ENCODE measurements at regions not wholly inside any gene's neighbourhood (a gene's known extent, or its start where the extent isn't known, plus 50 kb on each side); places are given as distances from the start of the nearest gene placed in this dataset.

DNA sequence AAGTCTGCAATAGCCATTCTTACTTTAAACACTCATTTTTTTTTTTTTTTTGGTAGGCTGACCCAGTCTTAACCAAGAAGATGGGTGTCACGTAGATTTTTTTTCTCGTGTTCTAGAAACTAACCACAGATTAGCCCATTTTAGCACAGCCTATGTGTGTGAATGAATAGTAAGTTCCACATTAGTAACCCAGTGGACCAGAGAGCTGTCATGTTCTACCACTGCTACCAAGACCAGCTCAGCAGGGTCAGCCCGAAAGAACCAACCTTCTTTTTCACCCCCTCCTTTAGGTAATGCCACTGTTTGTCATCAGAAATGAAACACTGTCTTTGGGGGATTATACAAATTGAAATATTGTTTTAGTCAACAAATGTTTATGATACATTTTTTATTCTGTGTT lies 221.1 kb upstream of the PLXNA2 start:
- no peaks in the 10 kb centered on the region for H3K4me1 Mint-ChIP-seq (ENCODE audit: low read depth)

GRCh38 chr1:208465786-208466590 lies 221.8 kb upstream of the PLXNA2 start:
- ChIA-PET CTCF (no interaction called here), POLR2A (no interaction called here)
- Mint-ChIP-seq H3K27ac (no peak overlapping the region), H3K9me3 (no peaks in the 10 kb centered on the region), H3K27me3 (peaks cover 11% of the 10 kb centered on the region), H3K36me3 (ENCODE audit: low read depth) (no peaks in the 10 kb centered on the region), H3K4me1 (ENCODE audit: low read depth) (no peaks in the 10 kb centered on the region), H3K4me3 (no peak overlapping the region)
- Histone ChIP-seq H3K4me3 (ENCODE audit: low read length) (no peak overlapping the region), H3K9me3 (ENCODE audit: control insufficient read depth in 1 of 2, insufficient read depth in 1 of 2, low read length in 2 of 2) (no peaks in the 10 kb centered on the region), H3K27ac (ENCODE audit: low read depth in 1 of 2, low read length in 2 of 2) (no peak overlapping the region), H3K27me3 (ENCODE audit: control insufficient read depth in 1 of 2, insufficient read depth in 2 of 2, low read length in 2 of 2) (no peaks in the 10 kb centered on the region), H3K4me1 (ENCODE audit: insufficient read depth, low read length) (no peaks in the 10 kb centered on the region), H3K36me3 (ENCODE audit: insufficient read depth, low read length) (no peaks in the 10 kb centered on the region)
- ATAC-seq (ENCODE audit: poor library complexity) (no peak), DNase-seq (no peak)
- intact Hi-C loops (cut with DNase I, micrococcal nuclease) = no loop called here
- no peak for TF ChIP-seq CTCF (IDR thresholded peaks at IDR 0.05)

More for the DNA sequence above, 221.1 kb upstream of the PLXNA2 start:
- no peak for DNase-seq
- ATAC-seq (ENCODE audit: poor library complexity) = no peak
- intact Hi-C loops (cut with DNase I, micrococcal nuclease) = no loop called here
- H3K36me3 ChIP-seq (ENCODE audit: insufficient read depth, low read length) = no peaks in the 10 kb centered on the region
- no peak overlapping the region for H3K4me3 Mint-ChIP-seq
- H3K9me3 Mint-ChIP-seq = no peaks in the 10 kb centered on the region
- peaks cover 15% of the 10 kb centered on the region for H3K27me3 Mint-ChIP-seq
- POLR2A ChIA-PET = no interaction called here
- no peaks in the 10 kb centered on the region for H3K36me3 Mint-ChIP-seq (ENCODE audit: low read depth)
- no peaks in the 10 kb centered on the region for H3K27me3 ChIP-seq (ENCODE audit: control insufficient read depth in 1 of 2, insufficient read depth in 2 of 2, low read length in 2 of 2)
- H3K4me3 ChIP-seq (ENCODE audit: low read length) = no peak overlapping the region
- CTCF ChIA-PET = no interaction called here
- no peak for TF ChIP-seq CTCF (IDR thresholded peaks at IDR 0.05)
- no peaks in the 10 kb centered on the region for H3K4me1 ChIP-seq (ENCODE audit: insufficient read depth, low read length)
- H3K27ac ChIP-seq (ENCODE audit: low read depth in 1 of 2, low read length in 2 of 2) = no peak overlapping the region
- H3K9me3 ChIP-seq (ENCODE audit: control insufficient read depth in 1 of 2, insufficient read depth in 1 of 2, low read length in 2 of 2) = no peaks in the 10 kb centered on the region
- H3K27ac Mint-ChIP-seq = no peak overlapping the region

GRCh38 chr1:208467151-208467780 lies 223.1 kb upstream of the PLXNA2 start:
- no peak for TF ChIP-seq CTCF (IDR thresholded peaks at IDR 0.05)
- CTCF ChIA-PET = no interaction called here
- ATAC-seq (ENCODE audit: poor library complexity) = no peak

More at GRCh38 chr1:208467151-208467780, 223.1 kb upstream of the PLXNA2 start:
- intact Hi-C loops (cut with DNase I, micrococcal nuclease) = no loop called here
- H3K36me3 Mint-ChIP-seq (ENCODE audit: low read depth) = no peaks in the 10 kb centered on the region
- H3K27me3 Mint-ChIP-seq = peaks cover 10% of the 10 kb centered on the region
- Histone ChIP-seq H3K9me3 (ENCODE audit: control insufficient read depth in 1 of 2, insufficient read depth in 1 of 2, low read length in 2 of 2) (no peaks in the 10 kb centered on the region), H3K36me3 (ENCODE audit: insufficient read depth, low read length) (no peaks in the 10 kb centered on the region), H3K4me1 (ENCODE audit: insufficient read depth, low read length) (no peaks in the 10 kb centered on the region), H3K4me3 (ENCODE audit: low read length) (no peak overlapping the region), H3K27me3 (ENCODE audit: control insufficient read depth in 1 of 2, insufficient read depth in 2 of 2, low read length in 2 of 2) (no peaks in the 10 kb centered on the region), H3K27ac (ENCODE audit: low read depth in 1 of 2, low read length in 2 of 2) (no peak overlapping the region)
- no peaks in the 10 kb centered on the region for H3K9me3 Mint-ChIP-seq
- H3K4me1 Mint-ChIP-seq (ENCODE audit: low read depth) = no peaks in the 10 kb centered on the region
- DNase-seq = no peak
- H3K27ac Mint-ChIP-seq = no peak overlapping the region
- no peak overlapping the region for H3K4me3 Mint-ChIP-seq
- POLR2A ChIA-PET = no interaction called here
